NCI-H2107 (cell line): ENCODE measurements at regions not wholly inside any gene's neighbourhood (a gene's known extent, or its start where the extent isn't known, plus 50 kb on each side); places are given as distances from the start of the nearest gene placed in this dataset.
"Not testable (repeated sequence)": the region's sequence is repeated elsewhere in the genome, so short reads cannot be mapped to it uniquely, and the experiment has no call there.

ENCODE experiments used
- DNase-seq: peaks from one replicate; lab custom pipeline; 2025; lab: John Stamatoyannopoulos, UW

- no peak for DNase-seq
Observed at GRCh38 chr15:62889734-62890505, 152.6 kb upstream of the TPM1 start.

DNA sequence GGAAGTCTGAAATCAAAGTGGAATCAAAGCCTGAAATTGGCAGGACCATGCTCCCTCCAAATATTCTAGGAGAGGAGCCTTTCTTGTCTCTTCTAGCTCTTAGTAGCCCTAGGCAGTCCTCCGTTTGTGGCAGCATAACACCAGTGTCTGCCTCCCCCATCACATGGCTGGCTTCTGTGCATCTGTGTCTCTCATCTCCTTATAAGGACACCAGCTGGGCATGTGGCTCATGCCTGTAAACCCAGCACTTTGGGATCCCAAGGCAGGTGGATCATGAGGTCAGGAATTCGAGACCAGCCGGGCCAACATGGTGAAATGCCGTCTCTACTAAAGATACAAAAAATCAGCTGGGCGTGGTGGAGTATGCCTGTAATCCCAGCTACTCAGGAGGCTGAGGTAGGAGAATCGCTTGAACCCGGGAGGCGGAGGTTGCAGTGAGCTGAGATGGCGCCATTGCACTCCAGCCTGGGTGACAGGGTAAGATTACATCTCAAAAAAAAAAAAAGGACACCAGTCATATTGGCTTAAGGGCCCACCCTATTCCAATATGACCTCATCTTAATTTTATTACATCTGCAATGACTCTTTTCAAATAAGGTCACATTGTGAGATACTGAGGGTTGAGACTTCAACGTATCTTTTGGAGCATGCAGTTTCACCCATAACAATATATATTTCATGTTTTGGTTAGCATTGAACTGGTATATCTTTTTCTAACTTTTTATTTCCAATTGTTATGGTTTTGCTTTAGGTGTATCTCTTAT is 148.0 kb upstream of the TPM1 start:
- DNase-seq, result no peak

DNA sequence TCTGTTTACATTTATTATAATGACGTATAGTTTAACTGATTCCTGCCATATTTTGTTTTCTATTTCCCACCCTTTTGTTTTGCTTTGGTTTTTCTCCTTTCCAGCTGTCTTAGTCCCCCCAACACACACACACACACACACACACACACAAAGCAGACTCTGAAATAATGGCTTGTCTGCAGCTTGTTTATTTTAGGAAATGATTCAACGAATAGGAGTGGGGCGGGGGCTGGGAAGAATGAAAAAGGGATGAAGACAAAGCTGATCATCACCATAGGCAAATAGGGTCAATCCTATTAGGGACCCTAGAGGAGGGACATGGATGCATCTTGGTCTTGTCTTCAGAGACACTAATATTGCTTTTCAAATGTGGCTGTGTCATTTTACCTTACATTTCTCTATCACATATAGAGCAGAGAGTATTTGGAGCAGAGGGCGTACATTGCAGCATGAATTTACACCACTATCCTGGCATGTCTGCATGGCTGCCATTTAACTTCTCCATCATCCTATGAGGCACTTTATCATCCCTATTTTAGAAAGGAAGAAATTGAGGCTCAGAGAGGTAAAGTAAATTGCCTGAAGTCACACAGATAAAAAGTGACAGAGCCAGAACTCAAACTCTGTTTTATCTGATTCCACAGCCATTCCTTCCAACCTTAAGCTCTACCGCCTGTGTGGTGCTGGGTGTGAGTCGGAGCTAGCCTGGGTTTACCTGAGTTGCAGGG is 147.2 kb upstream of the TPM1 start:
- no peak for DNase-seq

DNA sequence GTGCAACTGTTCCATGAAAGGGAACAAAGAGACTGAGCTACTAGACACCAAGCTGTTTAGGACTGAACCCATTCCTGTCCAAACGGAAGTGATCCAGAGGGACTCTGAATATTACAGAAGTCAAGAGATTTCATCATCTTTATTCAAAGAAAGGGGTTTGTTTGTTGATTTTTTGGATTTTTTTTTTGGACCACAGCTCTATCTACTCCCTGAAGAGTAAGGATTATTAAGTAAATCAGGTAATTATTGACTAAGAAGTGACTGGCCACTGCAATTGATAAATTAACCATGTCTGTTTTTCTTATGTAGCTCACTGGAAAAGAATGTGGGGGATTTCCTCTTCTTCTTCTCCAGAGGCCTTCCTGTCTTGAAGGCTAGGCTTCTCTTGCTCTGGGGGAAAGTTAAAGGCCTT is 146.6 kb upstream of the TPM1 start:
- no peak for DNase-seq

DNA sequence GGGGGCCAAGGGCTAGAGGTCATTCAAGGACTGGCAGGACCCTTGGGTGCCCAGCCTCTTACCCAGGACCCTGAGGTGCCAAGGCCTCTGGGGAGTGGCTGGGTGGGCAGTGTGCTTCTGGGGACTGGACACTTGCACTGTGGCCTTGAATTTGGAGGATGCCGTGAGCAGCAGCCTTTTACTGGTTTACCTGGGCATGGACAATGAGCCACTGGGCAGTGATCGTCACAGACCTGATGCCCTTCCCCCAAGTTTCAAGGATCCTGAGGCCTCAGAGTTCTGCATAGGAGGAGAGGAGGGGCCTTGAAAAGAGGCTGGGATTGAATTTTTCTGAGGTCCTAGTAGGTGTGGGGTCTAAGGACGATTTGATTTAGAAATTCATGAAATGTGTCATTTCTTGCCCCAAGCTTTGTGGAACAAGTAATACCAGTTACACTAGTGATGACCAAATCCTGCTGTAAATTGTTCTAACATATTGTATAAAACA is 146.1 kb upstream of the TPM1 start:
- DNase-seq, result no peak

DNA sequence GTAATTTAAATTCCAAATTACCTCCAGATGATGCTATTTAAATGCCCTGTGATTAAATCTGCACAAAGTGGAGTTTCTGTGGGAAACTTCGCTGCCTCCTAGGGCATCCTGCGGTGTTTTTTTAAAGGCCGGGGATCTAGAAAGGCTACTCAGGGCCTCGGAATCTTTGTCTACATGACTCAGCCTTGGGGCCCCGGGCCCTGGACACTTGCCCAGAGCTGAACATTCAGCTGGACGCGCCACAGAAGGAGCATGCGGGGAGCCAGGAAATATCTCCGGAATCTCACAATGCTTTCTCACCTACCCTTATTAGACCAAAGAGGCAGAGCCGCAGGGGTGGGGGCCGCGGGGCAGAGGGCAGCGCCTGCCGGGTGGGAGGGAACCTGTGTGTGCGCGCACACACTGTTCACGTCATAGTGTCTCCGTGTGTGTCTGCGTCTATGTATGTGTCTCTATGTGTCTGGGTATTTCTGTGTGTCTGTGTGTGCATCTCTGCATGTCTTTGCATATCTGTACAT is 145.5 kb upstream of the TPM1 start:
- no peak for DNase-seq

- DNase-seq, result no peak
Observed at GRCh38 chr15:62897634-62898033, 144.9 kb upstream of the TPM1 start.

DNA sequence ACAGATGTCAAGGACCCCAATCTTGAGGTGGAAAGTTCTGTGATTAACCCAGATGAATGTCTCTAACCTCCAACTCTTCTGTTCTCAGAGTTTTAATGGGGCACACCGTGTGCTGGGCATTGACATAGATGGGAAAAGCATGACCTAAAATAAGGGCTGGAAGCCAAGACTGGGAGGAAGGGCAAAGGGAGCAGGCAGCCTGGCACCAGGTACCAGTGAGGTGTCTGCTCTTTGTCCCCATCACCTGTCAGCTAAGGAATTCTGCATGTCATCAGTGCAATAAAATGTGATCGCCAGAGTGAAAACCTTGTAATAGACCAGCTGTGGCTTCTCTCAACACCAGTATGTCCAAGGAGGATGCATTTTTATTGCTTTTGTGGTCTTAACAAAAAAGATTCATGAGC is 143.5 kb upstream of the TPM1 start:
- no peak for DNase-seq

DNA sequence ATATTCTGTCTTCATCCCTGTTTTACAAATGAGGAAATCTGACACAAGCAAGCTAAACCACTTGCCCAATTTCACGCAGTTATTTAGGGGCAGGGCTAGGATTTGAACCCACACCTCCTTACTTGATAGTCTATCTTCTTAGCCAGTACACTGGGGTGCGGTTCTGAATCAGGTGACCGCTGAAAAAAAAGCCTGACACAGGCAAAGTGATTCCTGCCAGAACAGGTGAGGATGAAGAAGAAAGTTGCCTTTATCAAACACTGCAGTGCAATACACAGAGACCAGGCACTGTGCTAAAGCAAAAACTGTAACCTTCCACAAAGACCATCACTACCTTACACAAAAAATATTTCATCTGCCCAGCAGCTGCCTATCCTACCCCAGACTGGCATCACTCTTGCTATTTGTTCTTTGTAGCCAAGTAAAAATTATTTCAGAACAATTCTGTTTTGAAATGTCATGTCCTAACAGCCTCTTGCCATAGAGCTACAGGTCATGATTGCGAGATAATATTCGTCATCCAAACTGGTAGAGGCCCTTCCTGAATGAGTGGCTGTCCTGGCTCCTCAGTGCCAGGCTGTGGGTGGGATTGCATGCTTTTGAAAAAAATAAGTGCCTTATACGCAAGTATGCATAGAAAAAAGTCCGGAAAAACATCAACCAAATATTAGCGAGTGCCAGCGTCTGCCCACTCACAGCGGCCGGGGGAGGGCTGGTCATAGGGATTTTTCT is 142.3 kb upstream of the TPM1 start:
- DNase-seq, result no peak

- no peak for DNase-seq
Observed at GRCh38 chr15:62901087-62901486, 141.5 kb upstream of the TPM1 start.

- DNase-seq, result peak; percentile 34
Observed at GRCh38 chr15:62901909-62902546, 140.5 kb upstream of the TPM1 start.

DNA sequence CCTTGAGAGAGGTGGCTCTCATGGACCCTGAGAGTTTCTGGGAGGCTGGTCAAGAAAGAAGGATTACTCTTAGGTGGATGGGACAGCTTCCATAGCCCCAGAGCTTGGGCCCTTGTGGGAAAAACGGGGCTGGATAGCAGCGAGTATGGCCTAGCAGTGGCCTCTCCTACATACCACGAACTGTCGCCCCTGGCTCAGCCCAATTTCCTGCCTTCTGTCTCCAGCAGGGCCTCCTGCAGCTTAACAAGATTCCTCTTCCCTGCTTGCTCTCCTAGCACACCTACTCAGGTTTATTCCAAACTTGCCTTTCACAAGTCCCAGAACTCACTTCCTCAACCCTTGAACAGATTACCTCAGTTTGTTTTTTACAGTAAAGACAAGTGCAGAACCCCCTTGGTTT is 139.7 kb upstream of the TPM1 start:
- no peak for DNase-seq

- DNase-seq, result no peak
Observed at GRCh38 chr15:62903437-62903836, 139.1 kb upstream of the TPM1 start.

DNA sequence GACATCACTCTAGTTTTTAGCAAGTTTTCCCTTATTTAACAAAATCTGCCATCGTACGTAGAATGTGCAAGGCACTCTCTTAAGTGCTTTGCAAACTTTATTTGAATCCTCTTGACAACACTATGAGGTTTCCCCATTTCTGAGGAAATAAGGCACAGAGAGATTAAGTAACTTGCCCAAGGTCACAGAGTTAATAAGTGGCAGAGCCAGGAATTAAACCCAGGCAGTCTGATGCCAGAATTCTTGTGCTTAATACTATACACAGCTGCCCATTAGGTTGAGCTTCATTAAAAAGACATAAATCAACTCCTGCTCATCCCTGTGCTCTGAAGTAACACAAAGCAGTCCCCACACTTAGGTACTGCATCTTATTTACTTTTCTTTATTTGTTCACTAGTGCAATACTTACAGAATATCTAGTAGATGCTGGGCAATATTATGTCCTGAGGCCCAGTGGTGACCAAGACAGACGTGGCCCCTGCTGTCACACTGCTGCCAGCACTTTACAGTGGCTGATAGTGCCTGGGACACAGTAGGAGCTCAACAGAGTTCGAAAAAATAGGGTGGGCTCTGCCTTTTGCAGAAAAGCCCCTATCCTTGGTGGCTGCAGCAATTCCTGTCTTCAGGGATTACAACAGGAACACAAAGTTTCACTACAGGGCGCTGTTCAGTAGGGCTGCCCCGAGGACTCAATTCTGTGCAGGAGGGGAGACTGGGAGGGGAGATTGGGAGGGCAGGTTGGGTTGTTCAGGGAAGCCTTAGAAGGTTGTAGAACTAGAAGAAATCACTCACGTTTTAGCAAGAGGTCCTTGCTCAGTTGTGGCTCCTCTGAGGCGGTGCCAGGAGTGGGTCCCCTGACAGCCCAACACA is 138.3 kb upstream of the TPM1 start:
- no peak for DNase-seq

DNA sequence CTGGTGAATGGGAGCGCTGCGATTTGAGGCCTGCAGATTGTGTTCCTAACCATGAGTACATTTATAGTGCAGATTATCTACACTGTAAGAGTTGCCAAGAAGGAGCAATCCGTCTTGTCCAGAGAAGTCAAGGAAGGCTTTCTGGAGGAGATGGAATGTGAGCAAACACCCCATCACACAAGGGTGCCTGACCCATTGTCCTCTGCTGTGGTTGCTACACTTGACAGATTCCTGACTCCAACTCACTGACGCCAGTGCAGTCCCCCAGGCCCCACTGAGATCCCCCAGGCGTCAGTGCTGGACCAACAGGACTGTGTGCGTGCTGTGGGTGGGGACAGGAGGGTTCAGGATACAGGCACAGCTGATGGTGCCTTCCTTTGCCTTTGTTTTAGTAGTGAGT is 135.9 kb upstream of the TPM1 start:
- DNase-seq, result no peak

DNA sequence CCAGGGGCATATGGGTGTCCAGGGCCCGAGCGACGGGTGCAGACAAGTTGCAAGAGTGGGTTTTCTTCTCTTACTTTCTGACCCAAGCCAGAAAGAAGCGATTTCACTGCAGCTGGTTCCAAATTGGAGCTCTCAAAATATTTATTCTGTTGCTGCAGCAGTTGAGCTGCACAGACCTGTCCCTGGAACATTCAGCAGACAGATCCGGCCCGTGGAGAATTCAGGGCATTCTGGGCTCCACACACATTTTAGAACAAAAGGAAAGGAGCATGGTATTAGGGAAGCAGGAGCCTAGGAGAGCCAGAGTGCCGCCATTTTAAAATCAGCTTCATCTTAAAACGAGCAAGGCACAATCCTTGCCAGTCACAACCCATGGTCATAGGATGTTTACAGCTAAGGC is 135.3 kb upstream of the TPM1 start:
- no peak for DNase-seq

DNA sequence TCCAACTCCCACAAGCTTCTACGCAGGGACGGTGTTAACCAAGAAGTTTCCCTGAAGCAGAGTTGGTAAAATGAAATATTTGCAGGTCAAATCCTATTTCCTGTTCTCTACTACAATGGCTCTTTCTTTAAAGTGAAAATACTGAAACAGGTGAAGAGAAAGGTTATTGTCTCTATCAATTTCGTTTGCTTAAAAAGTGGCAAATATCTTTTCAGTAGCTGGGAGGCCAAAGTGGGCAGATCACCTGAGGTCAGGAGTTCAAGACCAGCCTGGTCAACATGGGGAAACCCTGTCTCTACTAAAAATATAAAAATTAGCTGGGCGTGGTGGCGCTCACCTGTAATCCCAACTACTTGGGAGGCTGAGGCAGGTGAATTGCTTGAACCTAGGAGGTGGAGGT is 134.2 kb upstream of the TPM1 start:
- not testable (repeated sequence) for DNase-seq

DNA sequence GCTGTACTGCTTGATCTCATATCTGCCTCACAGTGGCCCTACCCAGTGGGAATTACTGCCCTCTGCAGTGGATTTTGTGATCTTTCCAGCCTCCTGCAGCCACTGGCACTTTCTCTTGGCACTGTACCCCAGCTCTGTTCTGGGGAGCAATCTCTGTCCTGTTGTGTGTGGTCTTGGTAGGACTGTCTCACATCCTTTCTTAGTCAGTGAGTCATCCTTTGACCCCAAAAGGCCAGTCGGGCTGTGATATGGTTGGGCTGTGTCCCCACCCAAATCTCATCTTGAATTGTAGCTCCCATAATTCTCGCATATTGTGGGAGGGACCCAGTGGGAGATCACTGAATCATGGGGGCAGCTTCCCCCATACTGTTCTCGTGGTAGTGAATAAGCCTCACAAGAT is 133.3 kb upstream of the TPM1 start:
- no peak for DNase-seq

- DNase-seq, result no peak
Observed at GRCh38 chr15:62912282-62912681, 130.3 kb upstream of the TPM1 start.

DNA sequence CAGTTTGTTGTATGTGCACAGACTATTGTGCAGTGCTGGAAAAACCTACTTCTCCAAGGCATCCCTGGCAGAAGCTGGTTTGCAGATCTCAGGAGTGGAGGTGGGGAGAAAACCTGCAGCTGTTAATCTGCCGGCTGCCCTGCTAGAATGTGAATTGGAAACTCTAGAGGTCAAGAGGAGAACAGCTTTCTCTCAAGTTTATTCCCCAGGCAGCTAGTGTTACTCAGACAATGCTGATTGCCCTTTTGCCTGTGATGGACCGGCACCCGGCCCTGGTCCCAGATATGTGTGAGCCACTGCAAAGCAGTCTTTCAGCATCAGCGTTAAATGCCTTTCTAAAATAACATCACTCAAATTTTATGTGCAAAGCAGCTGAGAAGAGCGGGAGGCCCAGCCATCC is 129.7 kb upstream of the TPM1 start:
- DNase-seq, result no peak
